ENCODE measurements at regions not wholly inside any gene's neighbourhood (a gene's known extent, or its start where the extent isn't known, plus 50 kb on each side); places are given as distances from the start of the nearest gene placed in this dataset.

DNA sequence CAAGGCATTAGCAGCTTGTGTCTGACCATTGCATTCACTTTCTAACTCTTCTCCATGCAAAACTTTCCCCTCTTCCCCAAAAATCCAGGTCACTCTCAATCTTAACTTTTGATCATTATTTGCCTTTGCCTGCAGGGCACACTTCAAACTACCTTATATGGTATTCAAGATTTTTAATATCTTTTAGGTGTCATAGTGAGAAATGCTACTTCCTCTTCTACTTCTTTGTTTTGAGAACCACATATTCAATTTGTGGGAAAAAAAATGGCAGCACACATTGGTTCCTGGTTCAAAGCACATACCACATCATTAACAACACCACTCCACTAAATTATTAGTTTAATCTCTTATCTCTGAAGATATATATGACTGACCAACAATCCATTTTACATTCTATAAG, 1267.0 kb upstream of the CITED2 start:
- TF ChIP-seq SREBF2 (CRISPR knock-in tag; IDR thresholded peaks at IDR 0.05) (no peak), NFIC (IDR thresholded peaks at IDR 0.05) (no peak)

Measured in K562 (cell line).